HepG2 (cell line): ENCODE measurements at regions not wholly inside any gene's neighbourhood (a gene's known extent, or its start where the extent isn't known, plus 50 kb on each side); places are given as distances from the start of the nearest gene placed in this dataset.

Experiments used
- ATAC-seq: fragments of 200-7000 bp; cut with Tn5 transposase; 3 replicates; pipeline ENCODE4 v1.9.1; 2020; ENCODE audit warnings: mild to moderate bottlenecking, moderate library complexity
- BruUV-seq: library from RNA; stranded (reverse); fragments of 400-500 nt; replicated peaks from 2 replicates; lab custom pipeline; 2021; lab: Mats Ljungman, UMichigan
- CTCF ChIA-PET: fragments of 300-600 bp; formaldehyde crosslinking; extraction: SDS; loops from one replicate; lab custom pipeline; 2021; ENCODE audit warnings: low total read pairs, inconsistent platforms, low intra/inter-chr PET ratio; lab: Yijun Ruan, JAX
- POLR2A ChIA-PET: fragments of 350-600 bp; sonication (Branson Sonifier 250); formaldehyde crosslinking; loops from one replicate; lab custom pipeline; 2020; ENCODE audit warnings: antibody characterized with exemption, inconsistent platforms; lab: Yijun Ruan, JAX
- DNase-seq: peaks from one replicate; pipeline ENCODE4 v3.0.0-alpha.2; 2015; ENCODE audit warnings: low spot score
- FAIRE-seq: peaks from 3 replicates; lab custom pipeline; 2011; peaks lifted over from hg19 to GRCh38; lab: Jason Lieb, UNC
- H2AFZ ChIP-seq: one replicate; pipeline ENCODE4 v1.6.1; 2011; ENCODE audit warnings: low read length, inconsistent platforms
- H3K27ac ChIP-seq: fragments of 300-600 bp; 3 replicates; pipeline ENCODE4 v1.8.0; 2011; ENCODE audit warnings: mixed run types, mild to moderate bottlenecking, mixed read lengths, low read length, inconsistent platforms; ENCODE audit not compliant: insufficient read depth; ENCODE audit errors: extremely low read length
- H3K27me3 ChIP-seq, 2 experiments: fragments of 200-600 bp in 1 of 2; 2 replicates in 1 of 2; 3 replicates in 1 of 2; pipeline versions ENCODE4 v1.6.0 to v1.8.0; 2011; ENCODE audit warnings: low read length in 2 of 2, mild to moderate bottlenecking in 2 of 2, moderate library complexity in 2 of 2, inconsistent platforms in 1 of 2; ENCODE audit not compliant: insufficient read depth in 2 of 2, control insufficient read depth in 1 of 2
- H3K36me3 ChIP-seq, 2 experiments: fragments of 200-600 bp in 1 of 2; replicated peaks in 1 of 2; 2 replicates in 1 of 2; 3 replicates in 1 of 2; pipeline versions ENCODE4 v1.5.1 to v1.8.0; 2011; ENCODE audit warnings: low read length in 2 of 2, inconsistent platforms in 1 of 2; ENCODE audit not compliant: insufficient read depth in 2 of 2, control insufficient read depth in 1 of 2
- H3K4me1 ChIP-seq: 2 replicates; pipeline ENCODE4 v1.5.1; 2012; ENCODE audit warnings: low read length, inconsistent platforms; ENCODE audit not compliant: insufficient read depth
- H3K4me2 ChIP-seq: 2 replicates; pipeline ENCODE4 v1.6.0; 2011; ENCODE audit warnings: low read depth, low read length, inconsistent platforms
- H3K4me3 ChIP-seq, 3 experiments: fragments of 200-600 bp in 1 of 3; sonication (generic), shearing (Covaris generic) in 1 of 3; replicated peaks in 1 of 3; 2 replicates each; pipeline ENCODE4 v1.5.1; 2011 to 2016; ENCODE audit warnings: low read length in 3 of 3, inconsistent platforms in 2 of 3, low read depth in 2 of 3, mild to moderate bottlenecking in 2 of 3, control low read depth in 1 of 3, mixed read lengths in 1 of 3; ENCODE audit not compliant: insufficient read depth in 1 of 3
- H3K79me2 ChIP-seq: one replicate; pipeline ENCODE4 v1.6.1; 2011; ENCODE audit warnings: low read length, inconsistent platforms; ENCODE audit not compliant: insufficient read depth
- H3K9ac ChIP-seq: 2 replicates; pipeline ENCODE4 v1.6.0; 2011; ENCODE audit warnings: mild to moderate bottlenecking, low read depth, low read length, inconsistent platforms; ENCODE audit not compliant: insufficient read depth
- H3K9me3 ChIP-seq: 2 replicates; pipeline ENCODE4 v1.5.1; 2012; ENCODE audit warnings: mild to moderate bottlenecking, low read length
- H4K20me1 ChIP-seq: 2 replicates; pipeline ENCODE4 v1.6.0; 2011; ENCODE audit warnings: inconsistent platforms, mild to moderate bottlenecking, low read length, moderate library complexity; ENCODE audit not compliant: insufficient read depth
- AHR ChIP-seq: IDR thresholded peaks from 2 replicates; pipeline ENCODE4 v1.6.1; 2018; ENCODE audit warnings: missing genetic modification reagents, missing compliant biosample characterization
- CCDC6 ChIP-seq: sonication (generic); formaldehyde crosslinking; IDR thresholded peaks from 2 replicates; pipeline ENCODE4 v1.8.1; 2022; ENCODE audit warnings: mild to moderate bottlenecking, missing genetic modification reagents, moderate library complexity
- FOXP1 ChIP-seq, 2 experiments: fragments of 450-650 bp in 1 of 2; IDR thresholded peaks; 2 replicates each; pipeline ENCODE4 v1.6.1; 2017 to 2018; ENCODE audit warnings: antibody characterized with exemption in 1 of 2
- MAFK ChIP-seq, 2 experiments: IDR thresholded peaks in 1 of 2; conservative IDR thresholded peaks in 1 of 2; 2 replicates each; pipeline ENCODE4 v1.6.1; 2011; ENCODE audit warnings: improper control_type of control experiment in 2 of 2, low read length in 2 of 2
- MYPOP ChIP-seq: sonication (generic); formaldehyde crosslinking; IDR thresholded peaks from 2 replicates; pipeline ENCODE4 v1.8.1; 2023; ENCODE audit warnings: mild to moderate bottlenecking, moderate library complexity, missing genetic modification reagents
- SMC3 ChIP-seq: IDR thresholded peaks from 2 replicates; pipeline ENCODE4 v1.6.1; 2011; ENCODE audit warnings: low read length, improper control_type of control experiment
- ZNF572 ChIP-seq: sonication (generic); formaldehyde crosslinking; IDR thresholded peaks from 2 replicates; pipeline ENCODE4 v1.5.1; 2020; ENCODE audit warnings: mild to moderate bottlenecking, missing genetic modification reagents
- ZNF781 ChIP-seq: sonication (generic); formaldehyde crosslinking; IDR thresholded peaks from 2 replicates; pipeline ENCODE4 v1.5.1; 2020; ENCODE audit warnings: borderline replicate concordance, mild to moderate bottlenecking, missing genetic modification reagents; ENCODE audit errors: not compliant biosample characterization
- WGBS: methylation state at CpG from one replicate; pipeline ENCODE4 v1.1.6; 2017; ENCODE audit warnings: low lambda C conversion rate; 5-methylcytosine and 5-hydroxymethylcytosine counted together
- in situ Hi-C: cut with HindIII; loops from 2 replicates; pipeline ENCODE4 v1.10.0; 2017; ENCODE audit warnings: low pct_unique_long_range_greater_than_20kb; ENCODE audit not compliant: extremely low pct_ligation_motif_present
- intact Hi-C: fragments of 100-400 bp; cut with micrococcal nuclease; formaldehyde crosslinking; loops from one replicate; pipeline ENCODE4 v1.10.0; 2022; ENCODE audit not compliant: unreplicated experiment
- TF ChIP-seq, protein P1 (sequence below): sonication (generic); formaldehyde crosslinking; IDR thresholded peaks from 2 replicates; pipeline ENCODE4 v1.4.0; 2020; ENCODE audit warnings: missing genetic modification reagents, borderline replicate concordance
- TF ChIP-seq, protein P2 (sequence below): sonication (generic); formaldehyde crosslinking; IDR thresholded peaks from 2 replicates; pipeline ENCODE4 v1.5.1; 2020; ENCODE audit warnings: missing genetic modification reagents, mild to moderate bottlenecking, borderline replicate concordance
- TF ChIP-seq, protein P3 (sequence below): sonication (generic); formaldehyde crosslinking; IDR thresholded peaks from 2 replicates; pipeline ENCODE4 v1.4.0; 2020; ENCODE audit warnings: mild to moderate bottlenecking, missing genetic modification reagents

GRCh38 chr1:221812905-221813597, 71.2 kb upstream of the DUSP10 start:
- Histone ChIP-seq H4K20me1 (no peaks in the 10 kb centered on the region), H3K79me2 (no peaks in the 10 kb centered on the region), H2AFZ (no peak overlapping the region), H3K36me3 (no peaks in the 10 kb centered on the region), H3K4me2 (no peak overlapping the region), H3K9me3 (no peaks in the 10 kb centered on the region), H3K4me1 (no peaks in the 10 kb centered on the region), H3K27ac (no peak overlapping the region), H3K9ac (no peak overlapping the region), H3K4me3 (no peak overlapping the region), H3K27me3 (no peaks in the 10 kb centered on the region)
- DNase-seq (no peak), ATAC-seq (no peak), FAIRE-seq (no peak)
- in situ Hi-C loops: no loop called here
- BruUV-seq: no TSS peak
- 2% methylated on average over 8 of the region's 8 CpGs for WGBS
- ChIA-PET CTCF (no interaction called here), POLR2A (no interaction called here)
- intact Hi-C loops: no loop called here
- TF ChIP-seq ZNF572 (no peak), SMC3 (no peak), AHR (no peak), MYPOP (CRISPR knock-in tag) (no peak), CCDC6 (CRISPR knock-in tag) (no peak), ZNF781 (no peak), FOXP1 (IDR thresholded peaks at IDR 0.05) (no peak), FOXP1 (CRISPR knock-in tag; IDR thresholded peaks at IDR 0.05) (no peak), MAFK (conservative IDR thresholded peaks at IDR 0.05 in 1 of 2, IDR thresholded peaks at IDR 0.05 in 1 of 2; ENCODE audit: low read length in 2 of 2) (no peak)
- TF ChIP-seq, protein P1, sequence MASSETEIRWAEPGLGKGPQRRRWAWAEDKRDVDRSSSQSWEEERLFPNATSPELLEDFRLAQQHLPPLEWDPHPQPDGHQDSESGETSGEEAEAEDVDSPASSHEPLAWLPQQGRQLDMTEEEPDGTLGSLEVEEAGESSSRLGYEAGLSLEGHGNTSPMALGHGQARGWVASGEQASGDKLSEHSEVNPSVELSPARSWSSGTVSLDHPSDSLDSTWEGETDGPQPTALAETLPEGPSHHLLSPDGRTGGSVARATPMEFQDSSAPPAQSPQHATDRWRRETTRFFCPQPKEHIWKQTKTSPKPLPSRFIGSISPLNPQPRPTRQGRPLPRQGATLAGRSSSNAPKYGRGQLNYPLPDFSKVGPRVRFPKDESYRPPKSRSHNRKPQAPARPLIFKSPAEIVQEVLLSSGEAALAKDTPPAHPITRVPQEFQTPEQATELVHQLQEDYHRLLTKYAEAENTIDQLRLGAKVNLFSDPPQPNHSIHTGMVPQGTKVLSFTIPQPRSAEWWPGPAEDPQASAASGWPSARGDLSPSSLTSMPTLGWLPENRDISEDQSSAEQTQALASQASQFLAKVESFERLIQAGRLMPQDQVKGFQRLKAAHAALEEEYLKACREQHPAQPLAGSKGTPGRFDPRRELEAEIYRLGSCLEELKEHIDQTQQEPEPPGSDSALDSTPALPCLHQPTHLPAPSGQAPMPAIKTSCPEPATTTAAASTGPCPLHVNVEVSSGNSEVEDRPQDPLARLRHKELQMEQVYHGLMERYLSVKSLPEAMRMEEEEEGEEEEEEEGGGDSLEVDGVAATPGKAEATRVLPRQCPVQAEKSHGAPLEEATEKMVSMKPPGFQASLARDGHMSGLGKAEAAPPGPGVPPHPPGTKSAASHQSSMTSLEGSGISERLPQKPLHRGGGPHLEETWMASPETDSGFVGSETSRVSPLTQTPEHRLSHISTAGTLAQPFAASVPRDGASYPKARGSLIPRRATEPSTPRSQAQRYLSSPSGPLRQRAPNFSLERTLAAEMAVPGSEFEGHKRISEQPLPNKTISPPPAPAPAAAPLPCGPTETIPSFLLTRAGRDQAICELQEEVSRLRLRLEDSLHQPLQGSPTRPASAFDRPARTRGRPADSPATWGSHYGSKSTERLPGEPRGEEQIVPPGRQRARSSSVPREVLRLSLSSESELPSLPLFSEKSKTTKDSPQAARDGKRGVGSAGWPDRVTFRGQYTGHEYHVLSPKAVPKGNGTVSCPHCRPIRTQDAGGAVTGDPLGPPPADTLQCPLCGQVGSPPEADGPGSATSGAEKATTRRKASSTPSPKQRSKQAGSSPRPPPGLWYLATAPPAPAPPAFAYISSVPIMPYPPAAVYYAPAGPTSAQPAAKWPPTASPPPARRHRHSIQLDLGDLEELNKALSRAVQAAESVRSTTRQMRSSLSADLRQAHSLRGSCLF (CRISPR knock-in tag): no peak
- TF ChIP-seq, protein P2, sequence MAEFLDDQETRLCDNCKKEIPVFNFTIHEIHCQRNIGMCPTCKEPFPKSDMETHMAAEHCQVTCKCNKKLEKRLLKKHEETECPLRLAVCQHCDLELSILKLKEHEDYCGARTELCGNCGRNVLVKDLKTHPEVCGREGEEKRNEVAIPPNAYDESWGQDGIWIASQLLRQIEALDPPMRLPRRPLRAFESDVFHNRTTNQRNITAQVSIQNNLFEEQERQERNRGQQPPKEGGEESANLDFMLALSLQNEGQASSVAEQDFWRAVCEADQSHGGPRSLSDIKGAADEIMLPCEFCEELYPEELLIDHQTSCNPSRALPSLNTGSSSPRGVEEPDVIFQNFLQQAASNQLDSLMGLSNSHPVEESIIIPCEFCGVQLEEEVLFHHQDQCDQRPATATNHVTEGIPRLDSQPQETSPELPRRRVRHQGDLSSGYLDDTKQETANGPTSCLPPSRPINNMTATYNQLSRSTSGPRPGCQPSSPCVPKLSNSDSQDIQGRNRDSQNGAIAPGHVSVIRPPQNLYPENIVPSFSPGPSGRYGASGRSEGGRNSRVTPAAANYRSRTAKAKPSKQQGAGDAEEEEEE (CRISPR knock-in tag): no peak
- TF ChIP-seq, protein P3, sequence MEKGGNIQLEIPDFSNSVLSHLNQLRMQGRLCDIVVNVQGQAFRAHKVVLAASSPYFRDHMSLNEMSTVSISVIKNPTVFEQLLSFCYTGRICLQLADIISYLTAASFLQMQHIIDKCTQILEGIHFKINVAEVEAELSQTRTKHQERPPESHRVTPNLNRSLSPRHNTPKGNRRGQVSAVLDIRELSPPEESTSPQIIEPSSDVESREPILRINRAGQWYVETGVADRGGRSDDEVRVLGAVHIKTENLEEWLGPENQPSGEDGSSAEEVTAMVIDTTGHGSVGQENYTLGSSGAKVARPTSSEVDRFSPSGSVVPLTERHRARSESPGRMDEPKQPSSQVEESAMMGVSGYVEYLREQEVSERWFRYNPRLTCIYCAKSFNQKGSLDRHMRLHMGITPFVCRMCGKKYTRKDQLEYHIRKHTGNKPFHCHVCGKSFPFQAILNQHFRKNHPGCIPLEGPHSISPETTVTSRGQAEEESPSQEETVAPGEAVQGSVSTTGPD (CRISPR knock-in tag): no peak
